T-cell (primary cell): ENCODE measurements at regions not wholly inside any gene's neighbourhood (a gene's known extent, or its start where the extent isn't known, plus 50 kb on each side); places are given as distances from the start of the nearest gene placed in this dataset.
"Not testable (repeated sequence)": the region's sequence is repeated elsewhere in the genome, so short reads cannot be mapped to it uniquely, and the experiment has no call there.

Source experiments
- ATAC-seq, 4 experiments: fragments of 200-7000 bp in 3 of 4; fragments of 150-1000 bp in 1 of 4; cut with Tn5 transposase; replicated peaks in 1 of 4; 1 replicate in 3 of 4; 2 replicates in 1 of 4; pipeline ENCODE4 v1.10.0; 2021; ENCODE audit warnings: moderate library complexity in 3 of 4, mild to moderate bottlenecking in 2 of 4, moderate number of reproducible peaks in 1 of 4
- CTCF ChIA-PET, 2 donors: fragments of 300-600 bp; sonication (Branson Sonifier 250); formaldehyde crosslinking; loops; one replicate each; lab custom pipeline; 2022; ENCODE audit warnings: antibody characterized with exemption in 2 of 2; lab: Charles Lee
- POLR2A ChIA-PET, 2 donors: fragments of 300-600 bp; sonication (Branson Sonifier 250); formaldehyde crosslinking; loops; one replicate each; lab custom pipeline; 2022; ENCODE audit warnings: antibody characterized with exemption in 2 of 2; lab: Charles Lee
- DNase-seq, 35 experiments: peaks; one replicate each; pipeline versions ENCODE4 v3.0.0 to v3.0.0-alpha.2; 2013 to 2023
- H3K27ac ChIP-seq: one replicate; pipeline ENCODE4 v1.5.1; 2013; ENCODE audit warnings: low read length
- H3K27me3 ChIP-seq, 2 experiments: replicated peaks in 1 of 2; 1 replicate in 1 of 2; 2 replicates in 1 of 2; pipeline versions ENCODE4 v1.6.1 to v1.7.0; 2013; ENCODE audit warnings: low read length in 1 of 2, mixed read lengths in 1 of 2; ENCODE audit not compliant: control insufficient read depth in 2 of 2, insufficient read depth in 2 of 2; ENCODE audit errors: extremely low read depth in 1 of 2
- H3K36me3 ChIP-seq, 2 donors: 1 replicate in 1 of 2; 2 replicates in 1 of 2; pipeline versions ENCODE4 v1.6.1 to v1.7.0; 2013; ENCODE audit warnings: low read length in 1 of 2; ENCODE audit not compliant: control insufficient read depth in 2 of 2, insufficient read depth in 1 of 2; ENCODE audit errors: extremely low read depth in 1 of 2
- H3K4me1 ChIP-seq, 2 experiments: 1 replicate in 1 of 2; 2 replicates in 1 of 2; pipeline versions ENCODE4 v1.6.1 to v1.7.0; 2013; ENCODE audit warnings: low read length in 2 of 2, mixed read lengths in 1 of 2; ENCODE audit not compliant: insufficient read depth in 2 of 2, control insufficient read depth in 1 of 2; ENCODE audit errors: extremely low read depth in 1 of 2
- H3K4me3 ChIP-seq, 2 donors: 1 replicate in 1 of 2; 2 replicates in 1 of 2; pipeline versions ENCODE4 v1.5.1 to v1.7.0; 2013; ENCODE audit warnings: mild to moderate bottlenecking in 2 of 2, low read length in 1 of 2, moderate library complexity in 1 of 2; ENCODE audit not compliant: control insufficient read depth in 1 of 2; ENCODE audit errors: extremely low read depth in 1 of 2
- H3K9me3 ChIP-seq: 2 replicates; pipeline ENCODE4 v1.7.0; 2013
- H3K27ac Mint-ChIP-seq, 2 donors: one replicate each; pipeline ENCODE4 v1.8.0; 2020 to 2021; ENCODE audit warnings: mild to moderate bottlenecking in 2 of 2, mixed read lengths in 2 of 2
- H3K27me3 Mint-ChIP-seq, 2 donors: one replicate each; pipeline ENCODE4 v1.8.0; 2021 to 2022; ENCODE audit warnings: mixed read lengths in 2 of 2
- H3K36me3 Mint-ChIP-seq: one replicate; pipeline ENCODE4 v1.8.0; 2021; ENCODE audit warnings: mixed read lengths
- H3K4me1 Mint-ChIP-seq, 3 donors: one replicate each; pipeline ENCODE4 v1.8.0; 2020 to 2022; ENCODE audit warnings: mixed read lengths in 3 of 3, mild to moderate bottlenecking in 1 of 3
- H3K4me3 Mint-ChIP-seq, 3 donors: one replicate each; pipeline ENCODE4 v1.8.0; 2020 to 2022; ENCODE audit warnings: mild to moderate bottlenecking in 3 of 3, mixed read lengths in 3 of 3, moderate library complexity in 3 of 3
- H3K9me3 Mint-ChIP-seq, 3 donors: one replicate each; pipeline ENCODE4 v1.8.0; 2020 to 2022; ENCODE audit warnings: mixed read lengths in 3 of 3
- WGBS: methylation state at CpG from one replicate; pipeline ENCODE4 v1.1.5; 2013; ENCODE audit warnings: missing lambda C conversion rate; ENCODE audit not compliant: insufficient coverage; 5-methylcytosine and 5-hydroxymethylcytosine counted together

DNA sequence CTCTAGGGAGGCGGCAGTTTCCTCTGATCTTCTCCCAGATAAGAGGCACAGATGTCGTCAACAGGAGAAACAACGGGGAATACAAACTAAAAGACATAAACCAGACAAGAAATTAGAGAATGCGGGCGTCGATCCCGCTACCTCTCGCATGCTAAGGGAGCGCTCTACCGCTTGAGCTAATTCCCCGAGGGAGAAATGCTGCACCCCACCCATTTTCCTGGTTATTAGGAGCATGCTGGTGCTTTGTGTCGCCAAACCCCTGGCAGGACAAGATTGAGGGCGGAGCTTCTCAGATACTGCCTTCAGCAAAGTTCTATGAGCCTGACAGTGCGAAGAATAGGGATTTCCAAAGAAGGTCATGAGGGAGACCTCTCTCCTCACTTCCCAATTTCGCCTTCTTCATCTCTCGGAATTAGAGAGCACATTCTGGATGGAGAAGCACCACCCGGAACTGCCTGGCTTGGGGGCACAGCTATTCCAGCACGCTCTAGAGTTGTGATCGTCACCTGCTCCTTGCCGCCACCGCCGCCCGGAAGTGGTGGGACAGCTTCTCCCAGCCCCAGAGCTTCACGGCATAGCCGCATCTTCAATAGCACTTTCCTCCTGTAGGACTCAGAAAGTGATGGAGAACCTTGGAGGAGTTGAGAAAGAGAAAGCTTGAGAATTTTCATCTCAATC is 475.4 kb downstream of the PRIM2 start:
- H3K36me3 ChIP-seq, ATAC-seq, H3K27me3 ChIP-seq, DNase-seq, H3K4me3 ChIP-seq, POLR2A ChIA-PET, H3K27ac ChIP-seq, H3K9me3 Mint-ChIP-seq, H3K36me3 Mint-ChIP-seq, H3K4me1 ChIP-seq, H3K9me3 ChIP-seq, H3K27ac Mint-ChIP-seq, CTCF ChIA-PET: not testable (repeated sequence)
- 23% methylated on average over 12 of the region's 25 CpGs for WGBS
- peaks cover 37 to 43% of the 10 kb centered on the region in 2 donors for H3K27me3 Mint-ChIP-seq
- peak overlapping the region in 2 of 3 donors; percentile 36 to 37 for H3K4me3 Mint-ChIP-seq
- H3K4me1 Mint-ChIP-seq, result peaks cover 10 to 19% (median 17%) of the 10 kb centered on the region in 3 donors

DNA sequence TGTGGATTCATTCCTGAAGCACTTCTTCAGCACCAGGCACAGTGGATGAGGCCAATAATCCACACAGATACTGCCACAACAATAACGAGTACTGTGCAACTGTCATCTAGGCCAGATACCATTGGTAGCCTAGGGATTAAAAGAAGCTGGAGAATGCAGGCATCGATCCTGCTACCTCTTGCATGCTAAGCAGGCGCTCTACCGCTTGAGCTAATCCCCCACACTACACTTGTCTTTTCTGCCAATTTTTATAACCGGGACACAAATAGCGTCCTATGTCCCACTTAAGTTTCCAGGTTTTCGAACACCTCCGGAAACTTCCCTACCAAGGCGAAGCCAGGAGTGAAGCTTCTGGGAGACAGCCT is 475.9 kb downstream of the PRIM2 start:
- H3K9me3 Mint-ChIP-seq, H3K4me1 ChIP-seq, H3K9me3 ChIP-seq, ATAC-seq, H3K4me3 ChIP-seq, POLR2A ChIA-PET, DNase-seq, H3K36me3 Mint-ChIP-seq, CTCF ChIA-PET, H3K27me3 ChIP-seq, H3K27ac ChIP-seq, H3K36me3 ChIP-seq, H3K27ac Mint-ChIP-seq: not testable (repeated sequence)
- H3K4me1 Mint-ChIP-seq, result peaks cover 10 to 19% (median 17%) of the 10 kb centered on the region in 3 donors
- 24% methylated on average over 4 of the region's 9 CpGs for WGBS
- peaks cover 37 to 43% of the 10 kb centered on the region in 2 donors for H3K27me3 Mint-ChIP-seq
- H3K4me3 Mint-ChIP-seq, result peak overlapping the region in 1 of 3 donors; percentile 37

DNA sequence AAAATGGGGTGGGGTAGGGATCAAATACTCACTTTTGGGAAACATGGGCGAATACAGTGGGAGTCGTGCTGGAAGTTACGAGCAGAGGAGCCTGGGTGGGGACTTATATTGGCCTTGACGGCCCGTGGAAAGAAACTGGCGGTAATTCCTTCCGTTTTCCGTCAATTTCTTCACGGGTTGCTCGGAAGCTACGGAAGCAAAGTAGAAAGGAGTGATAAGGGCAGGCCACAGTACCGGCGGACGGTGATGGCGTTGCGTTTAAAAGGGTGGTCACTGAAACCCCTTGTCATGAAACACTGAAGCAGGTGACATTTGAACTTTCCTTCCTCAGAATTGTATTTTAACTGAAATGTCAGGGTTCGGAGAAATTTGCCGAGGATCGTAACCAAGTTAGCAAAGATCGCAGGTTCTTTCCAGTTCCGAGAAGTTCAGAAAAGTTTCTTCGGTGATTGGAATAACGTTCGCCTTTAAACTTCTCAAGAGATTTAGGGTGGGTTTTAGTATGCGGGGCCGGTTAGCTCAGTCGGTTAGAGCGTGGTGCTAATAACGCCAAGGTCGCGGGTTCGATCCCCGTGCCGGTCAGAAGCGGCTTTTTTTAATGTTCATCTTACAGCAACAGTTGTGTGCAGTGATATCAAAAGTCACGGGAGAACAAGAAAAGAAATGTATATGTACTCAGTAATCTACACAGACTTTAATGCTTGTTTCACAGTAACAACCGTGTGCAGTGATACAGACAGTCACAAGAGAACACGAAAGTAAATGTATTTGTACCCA is 482.5 kb downstream of the PRIM2 start:
- H3K27ac ChIP-seq, H3K4me1 ChIP-seq, H3K36me3 ChIP-seq, CTCF ChIA-PET, H3K27ac Mint-ChIP-seq, H3K9me3 ChIP-seq, POLR2A ChIA-PET, ATAC-seq, DNase-seq, H3K4me3 ChIP-seq, H3K9me3 Mint-ChIP-seq, H3K36me3 Mint-ChIP-seq: not testable (repeated sequence)
- Mint-ChIP-seq H3K4me1 (peaks cover 4 to 11% (median 11%) of the 10 kb centered on the region in 3 donors), H3K27me3 (peaks cover 32 to 35% of the 10 kb centered on the region in 2 donors), H3K4me3 (peak overlapping the region in 1 of 3 donors; percentile 60)
- H3K27me3 ChIP-seq, result peaks cover 5 to 13% of the 10 kb centered on the region in 2 experiments
- WGBS, result 17% methylated on average over 5 of the region's 38 CpGs

DNA sequence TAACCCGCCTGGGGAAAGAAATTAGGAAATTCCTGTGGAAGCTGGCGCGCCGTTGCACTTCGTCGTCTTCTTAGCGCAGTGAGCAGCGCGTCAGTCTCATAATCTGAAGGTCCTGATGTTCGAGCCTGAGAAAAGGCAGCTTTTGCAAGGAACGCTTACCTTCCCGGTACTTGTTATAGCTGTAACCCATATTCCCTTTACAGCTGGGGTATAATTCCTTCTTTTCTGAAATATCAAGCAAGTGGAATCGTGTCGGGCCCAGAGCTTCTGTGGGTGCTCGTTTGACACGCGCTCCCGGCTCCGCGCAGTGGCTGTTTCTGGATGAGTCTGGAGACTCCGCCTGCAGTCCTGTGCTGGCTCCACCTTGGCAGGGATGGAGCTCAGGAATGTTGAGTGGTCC is 491.2 kb downstream of the PRIM2 start:
- H3K27ac ChIP-seq, H3K4me1 ChIP-seq, H3K27ac Mint-ChIP-seq, H3K27me3 ChIP-seq, H3K9me3 ChIP-seq, H3K4me1 Mint-ChIP-seq, POLR2A ChIA-PET, DNase-seq, ATAC-seq, H3K36me3 ChIP-seq, CTCF ChIA-PET, H3K4me3 ChIP-seq, H3K9me3 Mint-ChIP-seq, H3K36me3 Mint-ChIP-seq, H3K4me3 Mint-ChIP-seq: not testable (repeated sequence)
- peaks cover 51 to 53% of the 10 kb centered on the region in 2 donors for H3K27me3 Mint-ChIP-seq
- WGBS, result 21% methylated on average over 9 of the region's 21 CpGs

DNA sequence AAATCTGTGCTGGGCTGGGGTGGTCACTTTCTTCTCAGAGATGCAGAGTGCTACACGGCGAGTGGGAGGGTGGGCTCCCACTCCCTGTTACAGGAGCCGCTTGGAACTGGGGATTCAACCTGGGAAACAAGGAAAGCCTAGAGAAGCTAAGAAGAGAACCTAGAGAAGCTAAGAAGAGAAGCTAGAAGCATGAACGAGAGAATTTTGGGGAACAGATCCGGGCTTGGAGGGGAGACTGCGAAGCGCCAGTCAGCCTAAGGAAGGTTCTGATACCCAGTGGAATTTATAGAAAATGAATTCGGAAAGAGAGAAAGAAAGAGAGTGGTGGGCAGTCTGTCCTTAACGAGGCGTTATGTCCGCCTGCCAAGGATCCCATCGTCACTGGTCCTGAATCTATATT is 492.0 kb downstream of the PRIM2 start:
- H3K27me3 ChIP-seq, H3K9me3 ChIP-seq, DNase-seq, H3K4me1 ChIP-seq, H3K9me3 Mint-ChIP-seq, H3K36me3 Mint-ChIP-seq, CTCF ChIA-PET, H3K27ac Mint-ChIP-seq, H3K4me3 ChIP-seq, POLR2A ChIA-PET, H3K4me3 Mint-ChIP-seq, H3K27ac ChIP-seq, H3K36me3 ChIP-seq, ATAC-seq: not testable (repeated sequence)
- Mint-ChIP-seq H3K27me3 (peaks cover 54 to 57% of the 10 kb centered on the region in 2 donors), H3K4me1 (peaks cover 2 to 13% (median 2%) of the 10 kb centered on the region in 3 donors)
- 0% methylated on average over 1 of the region's 12 CpGs for WGBS

DNA sequence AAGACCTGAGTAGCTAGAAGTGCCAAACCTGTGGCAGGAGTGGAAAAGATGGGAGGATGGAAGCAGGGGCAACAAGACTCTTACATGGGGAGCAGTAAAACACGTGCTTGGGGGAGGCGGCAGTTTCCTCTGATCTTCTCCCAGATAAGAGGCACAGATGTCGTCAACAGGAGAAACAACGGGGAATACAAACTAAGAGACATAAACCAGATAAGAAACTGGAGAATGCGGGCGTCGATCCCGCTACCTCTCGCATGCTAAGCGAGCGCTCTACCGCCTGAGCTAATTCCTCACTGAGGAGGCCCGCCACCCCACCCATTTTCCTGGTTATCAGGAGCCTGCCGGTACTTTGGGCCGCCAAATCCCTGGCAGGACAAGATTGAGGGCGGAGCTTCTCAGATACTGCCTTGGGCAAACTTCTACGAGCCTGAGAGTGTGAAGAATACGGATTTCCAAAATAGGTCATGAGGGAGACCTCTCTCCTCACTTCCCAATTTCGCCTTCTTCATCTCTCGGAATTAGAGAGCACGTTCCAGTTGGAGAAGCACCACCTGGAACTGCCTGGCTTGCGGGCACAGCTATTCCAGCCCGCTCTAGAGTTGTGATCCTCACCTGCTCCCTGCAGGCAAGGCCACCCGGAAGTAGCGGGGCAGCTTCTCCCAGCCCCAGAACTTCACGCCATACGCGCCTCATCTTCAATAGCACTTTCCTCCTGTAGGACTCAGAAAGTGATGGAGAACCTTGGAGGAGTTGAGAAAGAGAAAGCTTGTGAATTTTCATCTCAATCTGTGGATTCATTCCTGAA is 496.0 kb downstream of the PRIM2 start:
- 29% methylated on average over 8 of the region's 28 CpGs for WGBS
- H3K27ac Mint-ChIP-seq, H3K27ac ChIP-seq, H3K9me3 Mint-ChIP-seq, H3K9me3 ChIP-seq, H3K36me3 ChIP-seq, DNase-seq, ATAC-seq, H3K4me1 ChIP-seq, POLR2A ChIA-PET, H3K27me3 ChIP-seq, CTCF ChIA-PET, H3K36me3 Mint-ChIP-seq, H3K4me3 ChIP-seq: not testable (repeated sequence)
- Mint-ChIP-seq H3K4me3 (peak overlapping the region in 1 of 3 donors; percentile 46), H3K27me3 (peaks cover 36 to 46% of the 10 kb centered on the region in 2 donors), H3K4me1 (peaks cover 2 to 13% (median 2%) of the 10 kb centered on the region in 3 donors)
